ENCODE measurements at regions not wholly inside any gene's neighbourhood (a gene's known extent, or its start where the extent isn't known, plus 50 kb on each side); places are given as distances from the start of the nearest gene placed in this dataset.

DNA sequence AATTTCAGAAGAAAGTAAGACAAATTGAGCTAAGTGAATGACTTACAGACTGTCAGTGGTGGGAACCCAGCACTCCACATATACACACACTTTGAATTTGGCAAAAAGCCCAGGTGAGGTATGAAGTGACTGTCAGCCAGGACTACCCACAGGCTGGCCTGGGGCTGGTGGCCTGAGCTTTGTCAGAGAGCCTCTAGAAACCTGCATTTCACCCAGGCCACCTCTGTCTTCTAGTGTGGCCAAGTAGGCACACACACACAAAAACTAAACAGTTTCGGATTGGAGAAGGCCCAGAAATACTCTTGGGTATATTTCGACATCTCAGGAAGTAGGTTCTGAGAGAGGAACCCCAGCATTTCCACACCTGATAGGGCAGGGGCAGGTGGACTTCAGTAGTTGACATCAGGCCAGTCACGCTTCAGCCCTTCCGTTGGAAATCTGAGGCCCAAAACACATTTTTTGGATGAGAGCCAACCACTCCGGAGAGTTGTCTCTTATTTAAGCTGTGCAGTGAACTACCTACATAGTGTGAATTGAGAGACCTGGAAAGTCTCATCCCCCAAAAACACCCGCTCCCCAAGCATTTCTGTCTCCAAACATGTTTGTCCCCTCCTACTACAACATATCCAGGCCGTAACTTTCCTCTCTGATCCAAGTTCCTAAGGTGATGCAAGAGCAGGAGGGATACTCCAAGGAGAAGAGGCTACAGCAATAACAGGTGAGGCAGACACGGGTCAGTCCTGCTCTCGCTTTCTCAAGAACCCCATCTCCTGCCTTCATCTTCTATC lies 167.2 kb upstream of the PROX1 start:
- Histone ChIP-seq H3K36me3 (no peaks in the 10 kb centered on the region), H3K4me1 (no peaks in the 10 kb centered on the region), H3K27me3 (replicated peaks in 1 of 7) (no peaks in the 10 kb centered on the region), H3K27ac (no peak overlapping the region), H3K9me3 (peaks cover 0 to 5% (median 0%) of the 10 kb centered on the region in 8 donors), H3K4me3 (no peak overlapping the region)
- DNase-seq: no peak
- intact Hi-C loops (cut with DNase I; ENCODE audit: low total_unique reads): no loop called here
- 86 to 87% (median 87%) methylated on average over 9 of the region's 9 CpGs for WGBS, 5 donors
- no peak for TF ChIP-seq POLR2AphosphoS5 (IDR thresholded peaks at IDR 0.05)
- no peak for TF ChIP-seq CTCF (IDR thresholded peaks at IDR 0.05 in 8 of 11, conservative IDR thresholded peaks at IDR 0.05 in 3 of 11)
- no peak for TF ChIP-seq POLR2A (IDR thresholded peaks at IDR 0.05)

DNA sequence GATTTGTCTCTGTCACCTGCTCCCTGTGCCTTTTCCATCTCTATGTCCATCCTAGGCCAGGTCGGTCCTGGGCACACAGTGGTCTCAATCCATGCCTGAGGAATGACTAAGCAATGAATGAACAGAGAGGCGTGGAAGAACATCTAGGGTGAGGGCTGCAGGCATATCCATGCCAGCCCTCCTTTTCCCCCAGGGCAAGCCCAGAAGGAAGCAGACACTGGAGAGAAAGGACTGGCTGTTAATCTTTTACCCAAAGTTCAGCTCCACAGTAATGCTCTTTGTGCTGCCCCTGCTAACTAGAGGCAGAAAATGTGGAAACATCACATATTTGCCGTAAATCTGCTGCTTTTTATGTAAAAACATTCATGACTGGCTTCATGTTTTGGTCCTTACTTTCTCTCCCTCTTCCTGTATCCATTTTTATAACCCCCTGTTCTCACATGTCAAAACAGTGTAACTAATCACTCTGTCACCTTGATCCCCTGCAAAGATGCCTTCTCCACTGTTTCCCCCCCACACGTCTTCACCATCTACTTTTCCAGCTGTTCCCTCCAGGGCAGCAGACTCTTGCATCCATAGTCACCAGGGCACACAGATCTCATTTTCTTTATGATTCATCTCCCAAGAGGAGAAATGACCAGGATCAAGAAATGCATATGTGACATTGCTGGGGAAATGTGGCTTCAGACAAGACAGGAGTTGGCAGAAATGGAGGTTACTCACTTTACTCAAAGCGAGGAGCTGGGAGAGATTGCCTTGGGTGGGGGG lies 166.4 kb upstream of the PROX1 start:
- Histone ChIP-seq H3K4me1 (no peaks in the 10 kb centered on the region), H3K27ac (no peak overlapping the region), H3K4me3 (no peak overlapping the region), H3K27me3 (replicated peaks in 1 of 7) (no peaks in the 10 kb centered on the region), H3K36me3 (no peaks in the 10 kb centered on the region), H3K9me3 (peaks cover 0 to 5% (median 0%) of the 10 kb centered on the region in 8 donors)
- no peak for DNase-seq
- WGBS, 5 donors: 71 to 81% (median 79%) methylated on average over 5 of the region's 5 CpGs
- intact Hi-C loops (cut with DNase I; ENCODE audit: low total_unique reads): no loop called here
- TF ChIP-seq POLR2A (IDR thresholded peaks at IDR 0.05): no peak
- no peak for TF ChIP-seq CTCF (IDR thresholded peaks at IDR 0.05 in 8 of 11, conservative IDR thresholded peaks at IDR 0.05 in 3 of 11)
- no peak for TF ChIP-seq POLR2AphosphoS5 (IDR thresholded peaks at IDR 0.05)

DNA sequence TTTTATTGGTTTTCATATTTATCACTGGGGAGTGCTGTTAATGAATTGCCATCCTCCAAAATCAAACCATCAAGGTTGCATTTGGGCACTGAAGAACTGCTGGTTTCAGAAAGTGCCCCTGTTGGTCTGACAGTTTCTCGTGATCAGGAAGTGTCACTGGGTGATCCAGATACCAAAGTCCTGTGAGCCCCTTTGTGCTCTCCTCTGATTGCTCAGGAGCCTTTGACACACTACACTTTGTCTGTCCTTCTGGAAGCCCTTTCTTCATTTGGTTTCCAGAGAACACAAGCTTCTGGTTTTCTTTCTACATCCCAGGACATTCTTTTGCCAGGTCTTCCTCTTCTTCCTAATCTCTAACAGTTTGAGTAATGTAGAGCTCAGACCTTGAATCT lies 165.8 kb upstream of the PROX1 start:
- TF ChIP-seq CTCF (IDR thresholded peaks at IDR 0.05 in 8 of 11, conservative IDR thresholded peaks at IDR 0.05 in 3 of 11) (no peak), POLR2A (IDR thresholded peaks at IDR 0.05) (no peak), POLR2AphosphoS5 (IDR thresholded peaks at IDR 0.05) (no peak)
- no peaks in the 10 kb centered on the region for H3K4me1 ChIP-seq
- no peaks in the 10 kb centered on the region for H3K36me3 ChIP-seq
- 0 to 1% (median 0%) methylated on average over 1 of the region's 1 CpG for WGBS, 5 donors
- no peaks in the 10 kb centered on the region for H3K27me3 ChIP-seq (replicated peaks in 1 of 7)
- no peak overlapping the region for H3K4me3 ChIP-seq
- DNase-seq: no peak
- H3K27ac ChIP-seq: no peak overlapping the region
- intact Hi-C loops (cut with DNase I; ENCODE audit: low total_unique reads): no loop called here
- peaks cover 0 to 5% (median 0%) of the 10 kb centered on the region in 8 donors for H3K9me3 ChIP-seq

- DNase-seq: no peak
- 86 to 97% (median 89%) methylated on average over 4 of the region's 4 CpGs for WGBS, 5 donors
These were observed 160.9 kb upstream of the PROX1 start for GRCh38 chr1:213826891-213827290.

More at GRCh38 chr1:213826891-213827290, 160.9 kb upstream of the PROX1 start:
- Histone ChIP-seq H3K36me3 (no peaks in the 10 kb centered on the region), H3K4me1 (no peaks in the 10 kb centered on the region), H3K27me3 (replicated peaks in 1 of 7) (no peaks in the 10 kb centered on the region), H3K27ac (no peak overlapping the region), H3K9me3 (peaks cover 0 to 9% (median 5%) of the 10 kb centered on the region in 8 donors), H3K4me3 (no peak overlapping the region)
- intact Hi-C loops (cut with DNase I; ENCODE audit: low total_unique reads): no loop called here
- no peak for TF ChIP-seq POLR2AphosphoS5 (IDR thresholded peaks at IDR 0.05)
- no peak for TF ChIP-seq CTCF (IDR thresholded peaks at IDR 0.05 in 8 of 11, conservative IDR thresholded peaks at IDR 0.05 in 3 of 11)
- TF ChIP-seq POLR2A (IDR thresholded peaks at IDR 0.05): no peak
